ENCODE measurements at regions not wholly inside any gene's neighbourhood (a gene's known extent, or its start where the extent isn't known, plus 50 kb on each side); places are given as distances from the start of the nearest gene placed in this dataset.

- 0 out of 3 replicates have a peak, but pooled peaks cover 5% of the 10 kb centered on the region for H3K9me3 ChIP-seq
- FAIRE-seq, result no peak
- H3K4me2 ChIP-seq, result no peak overlapping the region
- H3K4me3 ChIP-seq, result no peak overlapping the region
- POLR2A ChIA-PET, result no interaction called here
- WGBS (ENCODE audit: missing lambda C conversion rate), result 49% methylated on average over 6 of the region's 6 CpGs
- CTCF ChIA-PET, result interaction anchor here (0.8 to 9.7 kb wide), 6 partner anchors 10 to 675 kb away, joined by 3 to 199 read pairs (median 3); no protein-coding TSS in a partner anchor
- TF ChIP-seq NFE2L2 (conservative IDR thresholded peaks at IDR 0.05; ENCODE audit: low read length) (0 out of 2 replicates have a peak, but pooled peaks have one; percentile 20), MAFK (IDR thresholded peaks at IDR 0.05; ENCODE audit: partially characterized antibody) (peak; percentile 61), JUN (IDR thresholded peaks at IDR 0.05) (no peak)
- no peak for ATAC-seq
- no peaks in the 10 kb centered on the region for H3K4me1 ChIP-seq
- peak in 1 of 2 experiments; percentile 36 for DNase-seq (ENCODE audit: low read depth in 1 of 2, low spot score in 1 of 2)
- no peak overlapping the region for H3K27ac ChIP-seq
Measured at GRCh38 chr20:20831794-20832193, 119.3 kb upstream of the RALGAPA2 start.

- H3K9me3 ChIP-seq, result 0 out of 3 replicates have a peak, but pooled peaks cover 5% of the 10 kb centered on the region
- POLR2A ChIA-PET, result no interaction called here
- no peak overlapping the region for H3K27ac ChIP-seq
- no peak overlapping the region for H3K4me3 ChIP-seq
- no peak overlapping the region for H3K4me2 ChIP-seq
- no peak for ATAC-seq
- FAIRE-seq, result no peak
- H3K4me1 ChIP-seq, result no peaks in the 10 kb centered on the region
- WGBS (ENCODE audit: missing lambda C conversion rate), result 5% methylated on average over 2 of the region's 2 CpGs
- CTCF ChIA-PET, result interaction anchor here (1.0 kb wide), 1 partner anchor 17 kb away, joined by 3 read pairs; no protein-coding TSS in a partner anchor
- TF ChIP-seq SREBF2 (IDR thresholded peaks at IDR 0.05) (no peak), USF2 (IDR thresholded peaks at IDR 0.05) (no peak), GATA3 (IDR thresholded peaks at IDR 0.05; ENCODE audit: borderline replicate concordance) (no peak), REST (IDR thresholded peaks at IDR 0.05) (no peak), NR3C1 (IDR thresholded peaks at IDR 0.05) (no peak), MAZ (IDR thresholded peaks at IDR 0.05; ENCODE audit: borderline replicate concordance, low read depth, low read length) (no peak), JUN (IDR thresholded peaks at IDR 0.05) (no peak), ATOH8 (CRISPR knock-in tag; IDR thresholded peaks at IDR 0.05; ENCODE audit: low read depth) (no peak), ZNF302 (CRISPR knock-in tag; IDR thresholded peaks at IDR 0.05) (no peak), KDM5A (IDR thresholded peaks at IDR 0.05) (no peak), HOXA7 (CRISPR knock-in tag; IDR thresholded peaks at IDR 0.05) (no peak), CTCF (IDR thresholded peaks at IDR 0.05) (no peak), HDAC2 (IDR thresholded peaks at IDR 0.05) (no peak), E2F6 (IDR thresholded peaks at IDR 0.05; ENCODE audit: borderline replicate concordance, low read depth) (no peak)
- DNase-seq (ENCODE audit: low read depth in 1 of 2, low spot score in 1 of 2), result no peak
Measured at GRCh38 chr20:20829681-20830080, 117.2 kb upstream of the RALGAPA2 start.
